Endothelial cell of umbilical vein (primary cell): ENCODE measurements at regions not wholly inside any gene's neighbourhood (a gene's known extent, or its start where the extent isn't known, plus 50 kb on each side); places are given as distances from the start of the nearest gene placed in this dataset.

Experiments used
- BruUV-seq: library from RNA; stranded (reverse); fragments of 400-500 nt; replicated peaks from 2 replicates; lab custom pipeline; 2021; lab: Mats Ljungman, UMichigan
- CTCF ChIA-PET: fragments of 300-600, 350-600 bp; sonication (Branson Sonifier 250); formaldehyde crosslinking; loops from one replicate; lab custom pipeline; 2021; ENCODE audit warnings: antibody characterized with exemption, inconsistent platforms; lab: Charles Lee
- POLR2A ChIA-PET: fragments of 300-600, 350-600 bp; sonication (Branson Sonifier 250); formaldehyde crosslinking; loops from one replicate; lab custom pipeline; 2021; ENCODE audit warnings: antibody characterized with exemption, inconsistent platforms; lab: Charles Lee
- DNase-seq: peaks from one replicate; pipeline ENCODE4 v3.0.0-alpha.2; 2011; ENCODE audit warnings: low read depth, low spot score
- FAIRE-seq: peaks from 2 replicates; lab custom pipeline; 2011; peaks lifted over from hg19 to GRCh38; lab: Jason Lieb, UNC
- H2AFZ ChIP-seq: 2 replicates; pipeline ENCODE4 v1.6.0; 2012; ENCODE audit warnings: low read depth, low read length, control low read depth, inconsistent platforms
- H3K27ac ChIP-seq: 2 replicates; pipeline ENCODE4 v1.5.1; 2011; ENCODE audit warnings: low read depth, mild to moderate bottlenecking, control low read depth, low read length, moderate library complexity; ENCODE audit not compliant: insufficient read depth
- H3K27me3 ChIP-seq, 2 experiments: 2 replicates each; pipeline versions ENCODE4 v1.6.0 to v1.6.1; 2011; ENCODE audit warnings: low read length in 2 of 2, mixed read lengths in 1 of 2; ENCODE audit not compliant: control insufficient read depth in 2 of 2, insufficient read depth in 2 of 2
- H3K36me3 ChIP-seq, 2 experiments: 2 replicates in 1 of 2; 3 replicates in 1 of 2; pipeline ENCODE4 v1.5.1; 2011; ENCODE audit warnings: low read length in 2 of 2, mild to moderate bottlenecking in 1 of 2, moderate library complexity in 1 of 2; ENCODE audit not compliant: control insufficient read depth in 2 of 2, insufficient read depth in 2 of 2; ENCODE audit errors: extremely low read depth in 1 of 2
- H3K4me1 ChIP-seq: 3 replicates; pipeline ENCODE4 v1.5.1; 2011; ENCODE audit warnings: mild to moderate bottlenecking, low read length; ENCODE audit not compliant: control insufficient read depth, insufficient read depth; ENCODE audit errors: extremely low read depth
- H3K4me2 ChIP-seq: 2 replicates; pipeline ENCODE4 v1.6.1; 2011; ENCODE audit warnings: low read length, control low read depth, mixed read lengths; ENCODE audit not compliant: insufficient read depth
- H3K4me3 ChIP-seq, 3 experiments: fragments of 200-600 bp in 1 of 3; sonication (generic), shearing (Covaris generic) in 1 of 3; replicated peaks in 1 of 3; 2 replicates each; pipeline ENCODE4 v1.5.1; 2011 to 2016; ENCODE audit warnings: control low read depth in 3 of 3, low read length in 3 of 3, mild to moderate bottlenecking in 2 of 3, inconsistent platforms in 1 of 3, low read depth in 1 of 3, moderate library complexity in 1 of 3; ENCODE audit not compliant: insufficient read depth in 1 of 3
- H3K79me2 ChIP-seq: 2 replicates; pipeline ENCODE4 v1.6.0; 2012; ENCODE audit warnings: low read length, inconsistent platforms; ENCODE audit not compliant: control insufficient read depth, insufficient read depth
- H3K9ac ChIP-seq: replicated peaks from 2 replicates; pipeline ENCODE3; 2011; ENCODE audit warnings: low read length, control low read depth; ENCODE audit not compliant: insufficient read depth; ENCODE audit errors: extremely low read depth
- H3K9me1 ChIP-seq: replicated peaks from 3 replicates; pipeline ENCODE4 v1.6.0; 2011; ENCODE audit warnings: mild to moderate bottlenecking, low read length; ENCODE audit not compliant: control insufficient read depth, insufficient read depth; ENCODE audit errors: extremely low read depth
- H3K9me3 ChIP-seq: replicated peaks from 2 replicates; pipeline ENCODE4 v1.5.1; 2012; ENCODE audit warnings: low read length, inconsistent platforms; ENCODE audit not compliant: control insufficient read depth, insufficient read depth
- H4K20me1 ChIP-seq: replicated peaks from 2 replicates; pipeline ENCODE3; 2011; ENCODE audit warnings: mild to moderate bottlenecking, low read length; ENCODE audit not compliant: control insufficient read depth, insufficient read depth; ENCODE audit errors: extremely low read depth
- EZH2 ChIP-seq: IDR thresholded peaks from 2 replicates; pipeline ENCODE4 v1.6.1; 2012; ENCODE audit warnings: borderline replicate concordance, low read depth, mild to moderate bottlenecking, moderate library complexity, low read length, inconsistent platforms; ENCODE audit not compliant: severe bottlenecking
- FOS ChIP-seq: IDR thresholded peaks from 2 replicates; pipeline ENCODE4 v1.6.1; 2011; ENCODE audit warnings: mild to moderate bottlenecking, low read length, moderate library complexity, borderline replicate concordance; ENCODE audit not compliant: insufficient read depth
- GATA2 ChIP-seq: IDR thresholded peaks from 2 replicates; pipeline ENCODE4 v1.7.0; 2011; ENCODE audit warnings: low read depth, mild to moderate bottlenecking, moderate library complexity, mixed read lengths, low read length; ENCODE audit not compliant: insufficient read length, insufficient read depth
- JUN ChIP-seq: IDR thresholded peaks from 2 replicates; pipeline ENCODE4 v1.6.1; 2011; ENCODE audit warnings: borderline replicate concordance, low read depth; ENCODE audit not compliant: insufficient read length, insufficient read depth
- POLR2A ChIP-seq: IDR thresholded peaks from 2 replicates; pipeline ENCODE4 v1.6.1; 2012; ENCODE audit warnings: low read depth, mild to moderate bottlenecking, control low read depth, low read length
- POLR2AphosphoS5 ChIP-seq: IDR thresholded peaks from 2 replicates; pipeline ENCODE4 v1.6.1; 2012; ENCODE audit warnings: low read depth, mild to moderate bottlenecking, control low read depth, low read length, moderate library complexity; ENCODE audit not compliant: insufficient read depth
- dilution Hi-C: fragments of 300-500 bp; cut with MboI; formaldehyde crosslinking; loops from one replicate; pipeline ENCODE4 v1.15.0; 2019; ENCODE audit warnings: low sequenced_read_pairs; ENCODE audit not compliant: extremely low pct_ligation_motif_present
- intact Hi-C: fragments of 100-400 bp; cut with micrococcal nuclease; formaldehyde crosslinking; loops from one replicate; pipeline ENCODE4 v1.10.0; 2022
- TF ChIP-seq, protein P1 (sequence below), 2 donors: IDR thresholded peaks; 1 replicate in 1 of 2; 2 replicates in 1 of 2; pipeline ENCODE4 v1.5.1; 2011; ENCODE audit warnings: low read length in 2 of 2, mild to moderate bottlenecking in 2 of 2, moderate library complexity in 2 of 2, control low read depth in 1 of 2, inconsistent platforms in 1 of 2, low read depth in 1 of 2; ENCODE audit not compliant: insufficient read depth in 1 of 2; ENCODE audit errors: extremely low read depth in 1 of 2
- TF ChIP-seq, protein P2 (sequence below): IDR thresholded peaks from 2 replicates; pipeline ENCODE4 v1.6.1; 2011; ENCODE audit not compliant: insufficient read depth, insufficient read length

DNA sequence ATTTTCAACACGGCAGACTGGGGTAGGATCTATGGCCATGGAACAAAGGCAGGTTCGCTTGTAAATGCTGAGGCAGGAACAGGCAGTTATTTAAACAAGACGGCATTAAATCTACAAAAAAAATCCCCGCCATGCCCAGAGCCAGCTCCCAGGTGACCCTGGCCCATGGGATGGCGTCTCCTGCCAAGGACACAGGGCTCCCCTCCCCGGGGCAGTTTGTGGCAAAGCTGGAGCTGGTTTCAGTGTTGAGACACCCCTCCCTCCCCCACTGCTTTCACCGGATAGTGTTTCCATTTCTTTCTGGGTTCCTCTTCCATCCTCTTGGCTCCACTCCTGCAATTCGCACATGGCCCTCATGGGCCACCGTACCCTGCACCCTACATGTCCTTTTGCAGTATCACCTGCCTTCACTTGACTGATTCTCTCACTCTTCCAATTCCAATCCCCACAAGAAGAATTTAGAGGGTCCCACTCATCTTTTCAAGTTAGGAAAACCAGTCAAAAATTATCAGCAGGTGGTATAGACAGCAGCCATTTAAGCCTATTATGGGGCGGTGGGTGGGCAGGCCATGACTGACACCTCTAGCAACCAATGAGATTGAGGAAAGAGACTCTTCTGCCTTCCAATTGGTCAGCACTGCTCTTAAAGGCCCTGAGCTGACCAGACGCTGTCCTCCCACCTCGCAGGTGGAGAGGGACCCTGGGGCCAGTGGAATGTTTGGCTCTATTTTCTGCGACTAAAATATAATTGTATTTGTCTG is 52.0 kb downstream of the OLIG1 start:
- H3K27me3 ChIP-seq, result peaks cover 5 to 7% of the 10 kb centered on the region in 2 experiments
- H3K27ac ChIP-seq, result no peak overlapping the region
- H3K79me2 ChIP-seq, result no peaks in the 10 kb centered on the region
- H3K9ac ChIP-seq, result no peak overlapping the region
- DNase-seq (peak; percentile 16), FAIRE-seq (no peak)
- POLR2A ChIA-PET, result no interaction called here
- TF ChIP-seq POLR2AphosphoS5 (no peak), GATA2 (no peak), EZH2 (no peak), JUN (no peak), FOS (no peak), POLR2A (no peak)
- TF ChIP-seq, protein P1, sequence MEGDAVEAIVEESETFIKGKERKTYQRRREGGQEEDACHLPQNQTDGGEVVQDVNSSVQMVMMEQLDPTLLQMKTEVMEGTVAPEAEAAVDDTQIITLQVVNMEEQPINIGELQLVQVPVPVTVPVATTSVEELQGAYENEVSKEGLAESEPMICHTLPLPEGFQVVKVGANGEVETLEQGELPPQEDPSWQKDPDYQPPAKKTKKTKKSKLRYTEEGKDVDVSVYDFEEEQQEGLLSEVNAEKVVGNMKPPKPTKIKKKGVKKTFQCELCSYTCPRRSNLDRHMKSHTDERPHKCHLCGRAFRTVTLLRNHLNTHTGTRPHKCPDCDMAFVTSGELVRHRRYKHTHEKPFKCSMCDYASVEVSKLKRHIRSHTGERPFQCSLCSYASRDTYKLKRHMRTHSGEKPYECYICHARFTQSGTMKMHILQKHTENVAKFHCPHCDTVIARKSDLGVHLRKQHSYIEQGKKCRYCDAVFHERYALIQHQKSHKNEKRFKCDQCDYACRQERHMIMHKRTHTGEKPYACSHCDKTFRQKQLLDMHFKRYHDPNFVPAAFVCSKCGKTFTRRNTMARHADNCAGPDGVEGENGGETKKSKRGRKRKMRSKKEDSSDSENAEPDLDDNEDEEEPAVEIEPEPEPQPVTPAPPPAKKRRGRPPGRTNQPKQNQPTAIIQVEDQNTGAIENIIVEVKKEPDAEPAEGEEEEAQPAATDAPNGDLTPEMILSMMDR (IDR thresholded peaks at IDR 0.05; ENCODE audit: extremely low read depth in 1 of 2, insufficient read depth in 1 of 2, low read depth in 1 of 2, low read length in 2 of 2), result no peak
- TF ChIP-seq, protein P2, sequence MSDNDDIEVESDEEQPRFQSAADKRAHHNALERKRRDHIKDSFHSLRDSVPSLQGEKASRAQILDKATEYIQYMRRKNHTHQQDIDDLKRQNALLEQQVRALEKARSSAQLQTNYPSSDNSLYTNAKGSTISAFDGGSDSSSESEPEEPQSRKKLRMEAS, result no peak
- no peaks in the 10 kb centered on the region for H4K20me1 ChIP-seq
- BruUV-seq, result no TSS peak
- no peaks in the 10 kb centered on the region for H3K9me3 ChIP-seq
- dilution Hi-C loops (no loop called here), intact Hi-C loops (no loop called here)
- H3K36me3 ChIP-seq, result no peaks in the 10 kb centered on the region
- CTCF ChIA-PET, result interaction anchor here (0.8 to 8.1 kb wide), 4 partner anchors 128 to 182 kb away, joined by 4 to 279 read pairs (median 98); no protein-coding TSS in a partner anchor
- no peaks in the 10 kb centered on the region for H3K9me1 ChIP-seq
- H3K4me2 ChIP-seq, result no peak overlapping the region
- no peak overlapping the region for H3K4me3 ChIP-seq
- no peak overlapping the region for H2AFZ ChIP-seq
- H3K4me1 ChIP-seq, result no peaks in the 10 kb centered on the region
